ENCODE measurements at regions not wholly inside any gene's neighbourhood (a gene's known extent, or its start where the extent isn't known, plus 50 kb on each side); places are given as distances from the start of the nearest gene placed in this dataset.

GRCh38 chr7:24134535-24134934 lies 149.5 kb upstream of the NPY start:
- no peaks in the 10 kb centered on the region for H3K9me3 ChIP-seq (ENCODE audit: control insufficient read depth, insufficient read depth, low read length)

More at GRCh38 chr7:24134535-24134934, 149.5 kb upstream of the NPY start:
- intact Hi-C loops (cut with micrococcal nuclease) (loop anchor here (10.0 kb wide), 1 partner anchor 60 kb away; no protein-coding TSS in a partner anchor), dilution Hi-C loops (cut with HindIII; ENCODE audit: low sequenced_read_pairs, unreplicated experiment) (no loop called here), in situ Hi-C loops (cut with MboI; ENCODE audit: low sequenced_read_pairs) (no loop called here)
- Histone ChIP-seq H3K36me3 (ENCODE audit: control insufficient read depth, insufficient read depth, low read length) (no peaks in the 10 kb centered on the region), H3K4ac (ENCODE audit: low read depth, low read length) (no peak overlapping the region), H3K56ac (ENCODE audit: extremely low read depth, insufficient read depth, low read length) (no peak overlapping the region), H3K23ac (ENCODE audit: low read depth, low read length) (no peak overlapping the region), H3K4me1 (ENCODE audit: control insufficient read depth, insufficient read depth, low read length) (no peaks in the 10 kb centered on the region), H3K4me2 (ENCODE audit: low read depth, low read length) (no peak overlapping the region), H3K9ac (ENCODE audit: low read depth, low read length) (no peak overlapping the region), H2AFZ (replicated peaks; ENCODE audit: low read length, poor library complexity) (no peak overlapping the region), H4K8ac (ENCODE audit: low read depth in 2 of 2, low read length in 2 of 2) (no peak overlapping the region), H3K14ac (replicated peaks; ENCODE audit: low read depth, low read length) (no peak overlapping the region), H3K4me3 (ENCODE audit: insufficient read depth, low read depth, low read length) (no peak overlapping the region), H3K79me1 (ENCODE audit: low read depth in 1 of 2, low read length in 2 of 2) (no peaks in the 10 kb centered on the region), H3K18ac (ENCODE audit: low read depth, low read length) (no peak overlapping the region), H2BK20ac (ENCODE audit: low read depth, low read length) (no peak overlapping the region), H2BK120ac (ENCODE audit: low read depth, low read length) (no peak overlapping the region), H2AK5ac (ENCODE audit: low read depth, low read length) (no peak overlapping the region), H4K5ac (ENCODE audit: low read depth, low read length) (no peak overlapping the region), H3K27ac (ENCODE audit: insufficient read depth, low read length) (no peak overlapping the region), H2BK15ac (ENCODE audit: low read depth, low read length) (no peak overlapping the region), H3K9me1 (ENCODE audit: insufficient read depth, low read length) (no peaks in the 10 kb centered on the region), H4K20me1 (ENCODE audit: insufficient read depth, low read length) (no peaks in the 10 kb centered on the region), H2BK5ac (ENCODE audit: low read depth, low read length, poor library complexity, severe bottlenecking) (no peak overlapping the region), H3K27me3 (ENCODE audit: control insufficient read depth, insufficient read depth, low read length) (no peaks in the 10 kb centered on the region), H2AK9ac (replicated peaks; ENCODE audit: low read depth, low read length, poor library complexity) (no peak overlapping the region), H4K91ac (ENCODE audit: insufficient read depth, low read depth, low read length) (no peak overlapping the region)
- WGBS, 2 experiments (ENCODE audit: extremely low coverage in 2 of 2, insufficient read length in 1 of 2): no CpG with 5 or more reads among the region's 4 CpGs
- CTCF ChIA-PET: interaction anchor here (0.5 kb wide), 1 partner anchor 1870 kb away, joined by 3 read pairs; no protein-coding TSS in a partner anchor
- DNase-seq (no peak), ATAC-seq (ENCODE audit: low read depth) (no peak)
- no TSS peak for BruUV-seq (replicated peaks)
- TF ChIP-seq FOS (IDR thresholded peaks at IDR 0.05; ENCODE audit: low read depth, low read length) (no peak), MXI1 (IDR thresholded peaks at IDR 0.05; ENCODE audit: borderline replicate concordance, low read depth, low read length) (no peak), CTCF (conservative IDR thresholded peaks at IDR 0.05; ENCODE audit: low read depth, low read length) (no peak), MAFK (IDR thresholded peaks at IDR 0.05; ENCODE audit: low read depth, low read length) (no peak), POLR2A (IDR thresholded peaks at IDR 0.05; ENCODE audit: low read depth, low read length) (no peak), RFX5 (IDR thresholded peaks at IDR 0.05; ENCODE audit: low read depth, low read length) (no peak), ELK1 (IDR thresholded peaks at IDR 0.05; ENCODE audit: borderline replicate concordance, low read depth, low read length) (no peak), RCOR1 (IDR thresholded peaks at IDR 0.05; ENCODE audit: insufficient replicate concordance, low read length) (no peak), CEBPB (IDR thresholded peaks at IDR 0.05; ENCODE audit: low read depth, low read length) (no peak), NFE2L2 (IDR thresholded peaks at IDR 0.05; ENCODE audit: low read depth, low read length) (no peak), MAZ (IDR thresholded peaks at IDR 0.05; ENCODE audit: borderline replicate concordance, low read depth, low read length) (no peak), CHD1 (IDR thresholded peaks at IDR 0.05; ENCODE audit: low read depth, low read length) (no peak), BHLHE40 (IDR thresholded peaks at IDR 0.05; ENCODE audit: low read depth, low read length) (no peak), SMC3 (IDR thresholded peaks at IDR 0.05; ENCODE audit: low read depth, low read length) (no peak), RAD21 (IDR thresholded peaks at IDR 0.05; ENCODE audit: low read length) (no peak)
- POLR2A ChIA-PET (ENCODE audit: unreplicated experiment): no interaction called here

All from IMR-90 (cell line).